ENCODE measurements at regions not wholly inside any gene's neighbourhood (a gene's known extent, or its start where the extent isn't known, plus 50 kb on each side); places are given as distances from the start of the nearest gene placed in this dataset.

DNA sequence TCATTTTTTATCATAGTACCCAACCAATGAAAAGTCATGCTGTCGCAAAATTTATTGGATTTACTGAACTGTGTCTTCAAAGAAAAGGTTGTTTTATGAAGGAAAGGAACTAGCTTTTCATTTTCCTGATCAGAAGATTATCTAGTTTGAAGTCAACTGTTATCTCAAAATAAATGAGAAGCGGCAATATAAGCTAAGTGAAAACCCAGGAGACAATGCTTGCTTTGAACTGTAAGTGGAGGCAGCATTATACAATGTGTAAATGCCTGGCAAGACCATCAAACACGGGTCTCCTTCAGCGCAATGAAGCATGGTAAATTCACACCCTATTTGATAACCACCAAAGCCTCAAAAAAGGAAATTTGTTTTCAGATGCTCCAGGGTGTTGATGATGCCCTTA lies 134.4 kb upstream of the PTBP2 start:
- TF ChIP-seq, protein P1, sequence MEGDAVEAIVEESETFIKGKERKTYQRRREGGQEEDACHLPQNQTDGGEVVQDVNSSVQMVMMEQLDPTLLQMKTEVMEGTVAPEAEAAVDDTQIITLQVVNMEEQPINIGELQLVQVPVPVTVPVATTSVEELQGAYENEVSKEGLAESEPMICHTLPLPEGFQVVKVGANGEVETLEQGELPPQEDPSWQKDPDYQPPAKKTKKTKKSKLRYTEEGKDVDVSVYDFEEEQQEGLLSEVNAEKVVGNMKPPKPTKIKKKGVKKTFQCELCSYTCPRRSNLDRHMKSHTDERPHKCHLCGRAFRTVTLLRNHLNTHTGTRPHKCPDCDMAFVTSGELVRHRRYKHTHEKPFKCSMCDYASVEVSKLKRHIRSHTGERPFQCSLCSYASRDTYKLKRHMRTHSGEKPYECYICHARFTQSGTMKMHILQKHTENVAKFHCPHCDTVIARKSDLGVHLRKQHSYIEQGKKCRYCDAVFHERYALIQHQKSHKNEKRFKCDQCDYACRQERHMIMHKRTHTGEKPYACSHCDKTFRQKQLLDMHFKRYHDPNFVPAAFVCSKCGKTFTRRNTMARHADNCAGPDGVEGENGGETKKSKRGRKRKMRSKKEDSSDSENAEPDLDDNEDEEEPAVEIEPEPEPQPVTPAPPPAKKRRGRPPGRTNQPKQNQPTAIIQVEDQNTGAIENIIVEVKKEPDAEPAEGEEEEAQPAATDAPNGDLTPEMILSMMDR (IDR thresholded peaks at IDR 0.05; ENCODE audit: low read depth, low read length) = no peak
- TF ChIP-seq EZH2phosphoT487 (IDR thresholded peaks at IDR 0.05; ENCODE audit: low read depth) = no peak
